Lower lobe of right lung (tissue), 2 donors: ENCODE measurements at regions not wholly inside any gene's neighbourhood (a gene's known extent, or its start where the extent isn't known, plus 50 kb on each side); places are given as distances from the start of the nearest gene placed in this dataset.
"Not testable (repeated sequence)": the region's sequence is repeated elsewhere in the genome, so short reads cannot be mapped to it uniquely, and the experiment has no call there.

ENCODE experiments used
- ATAC-seq, 2 donors: fragments of 200-7000 bp; cut with Tn5 transposase; one replicate each; pipeline ENCODE4 v1.9.1; 2020 to 2022; ENCODE audit warnings: mild to moderate bottlenecking in 2 of 2, moderate library complexity in 2 of 2
- DNase-seq: peaks from one replicate; pipeline ENCODE4 v3.0.0-alpha.2; 2020
- H3K27ac ChIP-seq: fragments of 200-600 bp; one replicate; pipeline ENCODE4 v1.8.0; 2022
- H3K27me3 ChIP-seq: fragments of 200-600 bp; one replicate; pipeline ENCODE4 v1.8.0; 2022; ENCODE audit warnings: low read depth
- H3K36me3 ChIP-seq: fragments of 200-600 bp; one replicate; pipeline ENCODE4 v1.8.0; 2022; ENCODE audit warnings: mild to moderate bottlenecking
- H3K4me1 ChIP-seq: fragments of 200-600 bp; one replicate; pipeline ENCODE4 v1.8.0; 2022
- H3K4me3 ChIP-seq: fragments of 200-600 bp; one replicate; pipeline ENCODE4 v1.8.0; 2022; ENCODE audit warnings: mild to moderate bottlenecking
- H3K9me3 ChIP-seq: fragments of 200-600 bp; one replicate; pipeline ENCODE4 v1.8.0; 2022
- CTCF ChIP-seq: fragments of 200-600 bp; IDR thresholded peaks from one replicate; pipeline ENCODE4 v1.8.0; 2022; ENCODE audit warnings: antibody characterized with exemption, mild to moderate bottlenecking
- intact Hi-C: fragments of 100-400 bp; cut with DNase I; formaldehyde crosslinking; loops from one replicate; pipeline ENCODE4 v1.11.0; 2022
- donor health status: DM: no; HTN: yes; CAD: no; lungs with severe emphysema.

GRCh38 chr2:109719871-109720270 lies 74.2 kb upstream of the RGPD5 start:
- no peak for ATAC-seq
- intact Hi-C loops, result no loop called here
- no peak overlapping the region for H3K27ac ChIP-seq

DNA sequence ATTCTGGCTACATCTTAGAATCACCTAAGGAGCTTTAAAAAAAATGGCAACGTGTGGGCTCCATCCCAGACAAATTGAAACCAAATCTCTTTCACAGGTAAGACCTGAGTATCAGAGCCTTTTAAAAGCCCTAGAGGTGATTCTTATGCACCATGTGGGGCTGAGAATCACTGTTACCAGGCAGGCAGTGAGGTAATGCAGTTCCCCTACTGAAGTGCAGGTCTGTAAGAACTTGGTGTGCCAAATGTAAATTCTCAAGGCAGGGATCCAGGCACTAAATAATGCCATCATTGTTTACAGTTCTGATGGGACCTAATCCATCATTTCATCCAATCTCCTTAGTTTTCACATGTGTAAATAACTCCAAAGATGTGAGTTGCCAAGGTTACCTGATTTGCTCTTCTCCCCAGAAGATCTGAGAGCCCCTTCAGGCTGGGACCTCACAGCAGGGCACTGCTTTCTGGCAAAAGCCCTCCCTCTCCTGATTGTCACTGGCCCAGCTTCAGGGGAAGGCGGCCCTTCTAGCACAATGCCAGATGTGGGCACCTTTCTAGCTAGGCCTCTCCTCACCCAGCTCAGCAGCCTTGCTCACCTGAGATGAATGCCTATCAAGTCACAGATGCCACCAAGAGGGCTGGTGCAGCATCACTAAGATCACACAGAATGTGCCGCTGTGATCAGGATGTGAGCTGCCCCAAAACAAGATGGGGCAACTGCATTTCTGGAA lies 73.6 kb upstream of the RGPD5 start:
- Histone ChIP-seq H3K4me1 (no peaks in the 10 kb centered on the region), H3K27ac (no peak overlapping the region), H3K9me3 (no peaks in the 10 kb centered on the region), H3K27me3 (no peaks in the 10 kb centered on the region), H3K4me3 (no peak overlapping the region), H3K36me3 (no peaks in the 10 kb centered on the region)
- no peak for DNase-seq
- ATAC-seq, result no peak
- no peak for TF ChIP-seq CTCF
- intact Hi-C loops, result no loop called here

More at GRCh38 chr2:109719871-109720270, 74.2 kb upstream of the RGPD5 start:
- Histone ChIP-seq H3K4me1 (no peaks in the 10 kb centered on the region), H3K36me3 (no peaks in the 10 kb centered on the region), H3K4me3 (no peak overlapping the region), H3K9me3 (no peaks in the 10 kb centered on the region), H3K27me3 (no peaks in the 10 kb centered on the region)
- no peak for DNase-seq
- TF ChIP-seq CTCF, result no peak

DNA sequence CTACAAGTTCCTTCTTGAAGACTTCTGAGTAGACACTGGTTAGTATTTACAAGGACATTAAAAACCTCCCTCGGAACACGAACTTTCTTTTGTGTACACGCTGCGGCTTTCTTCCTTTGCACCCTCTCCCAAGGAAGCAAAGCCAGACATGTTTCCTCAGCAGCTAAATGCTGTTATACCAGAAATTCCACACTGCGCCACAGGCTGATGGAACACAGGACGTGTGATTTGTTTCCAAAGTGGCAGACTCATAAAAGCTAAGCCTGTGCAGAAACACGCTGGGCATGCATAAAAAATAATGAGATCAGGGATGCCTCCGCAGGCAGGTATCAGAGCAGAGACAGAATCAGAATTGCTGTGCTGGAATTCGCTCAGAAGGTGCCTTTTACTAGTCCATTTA lies 73.0 kb upstream of the RGPD5 start:
- Histone ChIP-seq H3K27ac (no peak overlapping the region), H3K4me3 (no peak overlapping the region), H3K4me1 (no peaks in the 10 kb centered on the region), H3K36me3 (no peaks in the 10 kb centered on the region), H3K9me3 (no peaks in the 10 kb centered on the region), H3K27me3 (no peaks in the 10 kb centered on the region)
- no peak for TF ChIP-seq CTCF
- ATAC-seq (no peak), DNase-seq (no peak)
- intact Hi-C loops, result no loop called here

DNA sequence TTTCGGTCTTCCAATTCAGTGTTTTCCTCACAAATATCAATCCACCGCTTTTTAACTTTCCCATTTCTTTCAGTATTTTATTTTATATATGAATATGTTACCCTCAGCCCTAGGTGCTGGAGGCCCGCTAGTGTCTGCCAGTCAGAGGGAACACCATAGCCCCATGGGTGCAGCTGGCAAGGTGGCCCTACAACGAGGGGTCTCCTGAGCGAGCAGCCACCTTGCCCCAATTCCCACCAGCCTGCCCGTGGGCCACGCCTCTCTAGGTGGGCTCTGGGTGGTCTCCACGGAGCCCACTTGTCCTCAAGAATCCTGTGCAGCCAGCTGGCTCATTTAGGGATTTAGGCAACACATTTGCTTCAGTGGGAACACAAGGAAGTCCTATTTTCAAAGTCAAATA lies 72.5 kb upstream of the RGPD5 start:
- Histone ChIP-seq H3K4me1 (no peaks in the 10 kb centered on the region), H3K27me3 (no peaks in the 10 kb centered on the region), H3K27ac (no peak overlapping the region), H3K36me3 (no peaks in the 10 kb centered on the region), H3K4me3 (no peak overlapping the region), H3K9me3 (no peaks in the 10 kb centered on the region)
- intact Hi-C loops, result no loop called here
- DNase-seq, result no peak
- peak; percentile 9 to 20 for ATAC-seq
- no peak for TF ChIP-seq CTCF

- intact Hi-C loops, result no loop called here
- Histone ChIP-seq H3K4me1 (no peaks in the 10 kb centered on the region), H3K36me3 (no peaks in the 10 kb centered on the region), H3K27me3 (no peaks in the 10 kb centered on the region), H3K27ac (no peak overlapping the region), H3K4me3 (no peak overlapping the region), H3K9me3 (no peaks in the 10 kb centered on the region)
- DNase-seq (peak; percentile 68), ATAC-seq (peak; percentile 74 to 79)
- TF ChIP-seq CTCF, result no peak
Measured at GRCh38 chr2:109722026-109722425, 72.1 kb upstream of the RGPD5 start.

DNA sequence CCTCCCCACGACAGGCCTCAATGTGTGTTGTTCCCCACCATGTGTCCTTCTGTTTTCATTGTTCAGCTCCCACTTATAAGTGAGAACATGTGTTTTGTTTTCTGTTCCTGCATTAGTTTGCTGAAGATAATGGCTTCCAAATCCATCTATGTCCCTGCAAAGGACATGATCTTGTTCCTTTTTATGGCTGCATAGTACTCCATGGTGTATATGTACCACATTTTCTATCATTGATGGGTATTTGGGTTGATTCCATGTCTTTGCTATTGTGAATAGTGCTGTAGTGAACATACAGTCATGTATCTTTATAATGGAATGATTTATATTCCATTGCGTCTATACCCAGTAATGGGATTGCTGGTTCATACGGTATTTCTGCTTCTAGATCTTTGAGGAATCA lies 71.5 kb upstream of the RGPD5 start:
- H3K27me3 ChIP-seq, intact Hi-C loops, ATAC-seq, H3K9me3 ChIP-seq, H3K36me3 ChIP-seq, H3K27ac ChIP-seq, H3K4me1 ChIP-seq, H3K4me3 ChIP-seq, DNase-seq: not testable (repeated sequence)

DNA sequence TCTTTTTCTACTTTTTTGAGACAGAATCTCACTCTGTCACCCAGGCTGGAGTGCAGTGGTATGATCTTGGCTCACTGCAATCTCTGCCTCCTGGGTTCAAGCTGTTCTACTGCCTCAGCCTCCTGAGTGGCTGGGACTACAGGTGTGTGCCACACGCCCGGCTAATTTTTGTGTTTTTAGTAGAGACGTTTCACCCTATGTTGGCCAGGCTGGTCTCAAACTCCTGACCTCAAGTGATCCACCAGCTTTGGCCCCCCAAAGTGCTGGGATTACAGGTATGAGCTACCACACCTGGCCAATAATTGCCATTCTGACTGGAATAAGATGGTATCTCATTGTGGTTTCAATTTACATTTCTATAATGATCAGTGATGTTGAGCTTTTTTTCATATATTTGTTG lies 71.0 kb upstream of the RGPD5 start:
- H3K4me3 ChIP-seq, H3K36me3 ChIP-seq, DNase-seq, H3K9me3 ChIP-seq, ATAC-seq, H3K27ac ChIP-seq, H3K4me1 ChIP-seq, intact Hi-C loops, H3K27me3 ChIP-seq: not testable (repeated sequence)
